MM.1S (cell line): ENCODE measurements at regions not wholly inside any gene's neighbourhood (a gene's known extent, or its start where the extent isn't known, plus 50 kb on each side); places are given as distances from the start of the nearest gene placed in this dataset.

Experiments used
- EZH2 ChIP-seq: fragments of 300-600 bp; sonication (generic); optimal IDR thresholded peaks from 2 replicates; pipeline ENCODE3; 2017; ENCODE audit warnings: low read depth, mild to moderate bottlenecking, antibody characterized with exemption, low read length, mixed read lengths
- EZH2phosphoT487 ChIP-seq: fragments of 300-600 bp; sonication (generic); IDR thresholded peaks from 2 replicates; pipeline ENCODE4 v1.6.1; 2018; ENCODE audit warnings: antibody characterized with exemption, low read length
- TF ChIP-seq, protein P1 (sequence below): fragments of 300-600 bp; sonication (generic); IDR thresholded peaks from 2 replicates; pipeline ENCODE4 v1.5.1; 2016; ENCODE audit warnings: antibody characterized with exemption, low read length, mixed read lengths

DNA sequence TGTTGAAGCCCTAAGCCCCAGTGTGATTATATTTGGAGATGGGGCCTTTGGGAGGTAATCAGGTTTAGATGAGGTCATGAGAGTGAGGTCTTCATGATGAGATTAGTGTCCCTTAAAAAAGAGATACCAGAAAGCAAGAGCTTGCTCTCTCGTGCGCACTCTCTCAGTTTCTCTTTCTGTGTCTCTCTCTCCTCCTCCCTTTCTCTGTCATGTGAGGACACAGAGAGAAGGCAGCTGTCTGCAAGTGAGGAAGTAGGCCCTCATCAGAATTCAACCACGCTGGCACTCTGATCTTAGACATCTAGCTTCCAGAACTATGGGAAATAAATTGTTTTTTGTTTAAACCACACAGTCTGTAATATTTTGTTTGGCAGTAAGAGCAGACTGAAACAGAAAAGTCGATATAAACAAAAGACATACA, 180.5 kb downstream of the IBTK start:
- TF ChIP-seq EZH2 (no peak), EZH2phosphoT487 (no peak)
- TF ChIP-seq, protein P1, sequence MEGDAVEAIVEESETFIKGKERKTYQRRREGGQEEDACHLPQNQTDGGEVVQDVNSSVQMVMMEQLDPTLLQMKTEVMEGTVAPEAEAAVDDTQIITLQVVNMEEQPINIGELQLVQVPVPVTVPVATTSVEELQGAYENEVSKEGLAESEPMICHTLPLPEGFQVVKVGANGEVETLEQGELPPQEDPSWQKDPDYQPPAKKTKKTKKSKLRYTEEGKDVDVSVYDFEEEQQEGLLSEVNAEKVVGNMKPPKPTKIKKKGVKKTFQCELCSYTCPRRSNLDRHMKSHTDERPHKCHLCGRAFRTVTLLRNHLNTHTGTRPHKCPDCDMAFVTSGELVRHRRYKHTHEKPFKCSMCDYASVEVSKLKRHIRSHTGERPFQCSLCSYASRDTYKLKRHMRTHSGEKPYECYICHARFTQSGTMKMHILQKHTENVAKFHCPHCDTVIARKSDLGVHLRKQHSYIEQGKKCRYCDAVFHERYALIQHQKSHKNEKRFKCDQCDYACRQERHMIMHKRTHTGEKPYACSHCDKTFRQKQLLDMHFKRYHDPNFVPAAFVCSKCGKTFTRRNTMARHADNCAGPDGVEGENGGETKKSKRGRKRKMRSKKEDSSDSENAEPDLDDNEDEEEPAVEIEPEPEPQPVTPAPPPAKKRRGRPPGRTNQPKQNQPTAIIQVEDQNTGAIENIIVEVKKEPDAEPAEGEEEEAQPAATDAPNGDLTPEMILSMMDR, result no peak
